ENCODE measurements at regions not wholly inside any gene's neighbourhood (a gene's known extent, or its start where the extent isn't known, plus 50 kb on each side); places are given as distances from the start of the nearest gene placed in this dataset.

- peaks cover 7% of the 10 kb centered on the region for H3K27me3 ChIP-seq (ENCODE audit: control insufficient read depth, insufficient read depth, low read length)
- H3K36me3 ChIP-seq (ENCODE audit: control insufficient read depth, insufficient read depth, low read length) = no peaks in the 10 kb centered on the region
- H3K4me3 ChIP-seq (ENCODE audit: low read depth, low read length) = no peak overlapping the region
- DNase-seq (ENCODE audit: low read depth) = no peak
- TF ChIP-seq CTCF (IDR thresholded peaks at IDR 0.05; ENCODE audit: insufficient read depth, low read length, poor library complexity, severe bottlenecking) = no peak
Measured at GRCh38 chr11:71371674-71372069, 76.5 kb downstream of the DHCR7 start.

- H3K4me3 ChIP-seq (ENCODE audit: low read depth, low read length) = no peak overlapping the region
- H3K27me3 ChIP-seq (ENCODE audit: control insufficient read depth, insufficient read depth, low read length) = peaks cover 5% of the 10 kb centered on the region
- DNase-seq (ENCODE audit: low read depth) = no peak
- no peak for TF ChIP-seq CTCF (IDR thresholded peaks at IDR 0.05; ENCODE audit: insufficient read depth, low read length, poor library complexity, severe bottlenecking)
- H3K36me3 ChIP-seq (ENCODE audit: control insufficient read depth, insufficient read depth, low read length) = no peaks in the 10 kb centered on the region
Measured at GRCh38 chr11:71370895-71371673, 77.1 kb downstream of the DHCR7 start.

- Histone ChIP-seq H3K4me3 (ENCODE audit: low read depth, low read length) (no peak overlapping the region), H3K27me3 (ENCODE audit: control insufficient read depth, insufficient read depth, low read length) (peaks cover 5% of the 10 kb centered on the region), H3K36me3 (ENCODE audit: control insufficient read depth, insufficient read depth, low read length) (no peaks in the 10 kb centered on the region)
- TF ChIP-seq CTCF (IDR thresholded peaks at IDR 0.05; ENCODE audit: insufficient read depth, low read length, poor library complexity, severe bottlenecking) = no peak
- no peak for DNase-seq (ENCODE audit: low read depth)
Measured at GRCh38 chr11:71370020-71370747, 78.0 kb downstream of the DHCR7 start.

GRCh38 chr11:71369411-71369810, 78.8 kb downstream of the DHCR7 start:
- H3K27me3 ChIP-seq (ENCODE audit: control insufficient read depth, insufficient read depth, low read length) = peaks cover 5% of the 10 kb centered on the region
- no peak for TF ChIP-seq CTCF (IDR thresholded peaks at IDR 0.05; ENCODE audit: insufficient read depth, low read length, poor library complexity, severe bottlenecking)

GRCh38 chr11:71368966-71369365, 79.2 kb downstream of the DHCR7 start:
- no peak for TF ChIP-seq CTCF (IDR thresholded peaks at IDR 0.05; ENCODE audit: insufficient read depth, low read length, poor library complexity, severe bottlenecking)
- peaks cover 2% of the 10 kb centered on the region for H3K27me3 ChIP-seq (ENCODE audit: control insufficient read depth, insufficient read depth, low read length)
- DNase-seq (ENCODE audit: low read depth) = no peak
- no peaks in the 10 kb centered on the region for H3K36me3 ChIP-seq (ENCODE audit: control insufficient read depth, insufficient read depth, low read length)
- H3K4me3 ChIP-seq (ENCODE audit: low read depth, low read length) = no peak overlapping the region

More at GRCh38 chr11:71369411-71369810, 78.8 kb downstream of the DHCR7 start:
- no peak for DNase-seq (ENCODE audit: low read depth)
- H3K4me3 ChIP-seq (ENCODE audit: low read depth, low read length) = no peak overlapping the region
- H3K36me3 ChIP-seq (ENCODE audit: control insufficient read depth, insufficient read depth, low read length) = no peaks in the 10 kb centered on the region
